CD4-positive, CD25-positive, alpha-beta regulatory T cell (primary cell): ENCODE measurements at regions not wholly inside any gene's neighbourhood (a gene's known extent, or its start where the extent isn't known, plus 50 kb on each side); places are given as distances from the start of the nearest gene placed in this dataset.
"Not testable (repeated sequence)": the region's sequence is repeated elsewhere in the genome, so short reads cannot be mapped to it uniquely, and the experiment has no call there.

Experiments
- ATAC-seq, 2 donors: fragments of 150-1000 bp; cut with Tn5 transposase; one replicate each; pipeline ENCODE4 v1.10.0; 2021; ENCODE audit warnings: low read depth in 2 of 2, moderate number of reproducible peaks in 2 of 2, moderate library complexity in 1 of 2
- DNase-seq, 3 donors: peaks; one replicate each; pipeline versions ENCODE4 v3.0.0 to v3.0.0-alpha.2; 2012 to 2022; ENCODE audit warnings: mixed read lengths in 1 of 3
- H3K27ac ChIP-seq: one replicate; pipeline ENCODE4 v1.7.0; 2013; ENCODE audit warnings: mild to moderate bottlenecking, low read length; ENCODE audit not compliant: insufficient read depth, poor library complexity, severe bottlenecking
- H3K27me3 ChIP-seq: one replicate; pipeline ENCODE4 v1.7.0; 2013; ENCODE audit warnings: low read length; ENCODE audit not compliant: control insufficient read depth, insufficient read depth
- H3K36me3 ChIP-seq: one replicate; pipeline ENCODE4 v1.7.0; 2013; ENCODE audit warnings: mild to moderate bottlenecking, low read length, moderate library complexity; ENCODE audit not compliant: control insufficient read depth, insufficient read depth
- H3K4me1 ChIP-seq: 2 replicates; pipeline ENCODE4 v1.7.0; 2013; ENCODE audit warnings: mild to moderate bottlenecking, low read length; ENCODE audit not compliant: insufficient read depth, control insufficient read depth, poor library complexity, severe bottlenecking
- H3K4me3 ChIP-seq: one replicate; pipeline ENCODE4 v1.7.0; 2013; ENCODE audit warnings: low read depth, mild to moderate bottlenecking, low read length, moderate library complexity
- H3K9me3 ChIP-seq, 2 experiments: 1 replicate in 1 of 2; 2 replicates in 1 of 2; pipeline ENCODE4 v1.7.0; 2013; ENCODE audit warnings: low read length in 2 of 2, mild to moderate bottlenecking in 1 of 2, moderate library complexity in 1 of 2; ENCODE audit not compliant: control insufficient read depth in 2 of 2
- H3K27ac Mint-ChIP-seq, 3 donors: one replicate each; pipeline ENCODE4 v1.8.0; 2020 to 2022; ENCODE audit warnings: mild to moderate bottlenecking in 3 of 3, mixed read lengths in 3 of 3, moderate library complexity in 2 of 3
- H3K27me3 Mint-ChIP-seq: one replicate; pipeline ENCODE4 v1.8.0; 2022; ENCODE audit warnings: mild to moderate bottlenecking, mixed read lengths
- H3K36me3 Mint-ChIP-seq: one replicate; pipeline ENCODE4 v1.8.0; 2020; ENCODE audit warnings: mixed read lengths
- H3K4me1 Mint-ChIP-seq, 4 donors: one replicate each; pipeline ENCODE4 v1.8.0; 2020 to 2022; ENCODE audit warnings: mixed read lengths in 4 of 4, mild to moderate bottlenecking in 1 of 4
- H3K4me3 Mint-ChIP-seq, 4 donors: one replicate each; pipeline ENCODE4 v1.8.0; 2020 to 2022; ENCODE audit warnings: mild to moderate bottlenecking in 4 of 4, mixed read lengths in 4 of 4, moderate library complexity in 3 of 4
- H3K9me3 Mint-ChIP-seq, 7 donors: one replicate each; pipeline ENCODE4 v1.8.0; 2020 to 2022; ENCODE audit warnings: mixed read lengths in 7 of 7, mild to moderate bottlenecking in 3 of 7, moderate library complexity in 2 of 7

DNA sequence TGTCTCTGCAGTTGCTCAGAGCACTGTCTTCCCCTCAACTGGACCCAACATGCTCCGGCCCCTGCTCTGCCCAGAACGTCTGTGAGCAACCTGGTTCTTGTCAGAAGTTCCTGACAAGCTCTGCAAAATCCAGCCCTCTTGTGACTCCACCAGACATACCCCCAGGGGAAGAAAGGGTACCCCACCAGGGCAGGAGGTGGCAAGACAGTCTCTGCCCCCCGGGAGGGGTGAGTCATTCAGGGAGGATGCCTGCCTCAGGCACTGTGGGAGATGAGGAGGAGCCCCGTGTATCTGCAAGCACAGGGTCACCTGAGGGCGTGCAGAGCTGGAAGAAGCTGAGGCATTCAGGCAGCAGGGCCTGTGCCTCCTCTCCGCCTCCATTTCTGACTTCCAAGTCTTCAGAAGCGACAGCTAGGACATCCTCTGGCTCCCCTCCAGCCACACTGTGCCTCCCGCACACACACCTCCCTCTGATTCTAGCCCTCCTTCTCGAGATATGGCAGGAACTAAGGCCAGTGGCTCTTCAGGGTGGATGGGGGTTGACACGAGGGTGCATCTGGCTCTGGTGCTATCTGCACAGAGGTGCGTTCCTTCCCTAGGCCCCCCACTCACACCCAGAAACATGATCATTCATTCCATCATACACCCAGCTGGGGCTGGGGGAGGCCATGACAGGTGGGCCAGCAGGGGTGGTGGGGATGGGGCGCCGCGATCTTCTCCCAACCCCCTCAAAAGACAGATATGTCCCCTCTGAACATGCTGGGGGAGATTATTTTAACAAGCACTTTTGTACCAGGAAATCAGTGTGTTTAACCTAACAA, 222.2 kb downstream of the CYP26B1 start:
- H3K9me3 Mint-ChIP-seq, result peaks cover 0 to 4% (median 0%) of the 10 kb centered on the region in 7 donors
- no peaks in the 10 kb centered on the region for H3K9me3 ChIP-seq
- peaks cover 0 to 3% (median 0%) of the 10 kb centered on the region in 4 donors for H3K4me1 Mint-ChIP-seq
- no peak overlapping the region for H3K4me3 ChIP-seq
- no peaks in the 10 kb centered on the region for H3K27me3 Mint-ChIP-seq
- DNase-seq (no peak), ATAC-seq (no peak)
- H3K4me3 Mint-ChIP-seq, result no peak overlapping the region
- H3K27ac Mint-ChIP-seq, result no peak overlapping the region
- no peaks in the 10 kb centered on the region for H3K4me1 ChIP-seq
- no peaks in the 10 kb centered on the region for H3K27me3 ChIP-seq
- H3K36me3 ChIP-seq, result no peaks in the 10 kb centered on the region
- H3K27ac ChIP-seq, result no peak overlapping the region
- no peaks in the 10 kb centered on the region for H3K36me3 Mint-ChIP-seq

- H3K9me3 Mint-ChIP-seq, result peaks cover 0 to 4% (median 0%) of the 10 kb centered on the region in 7 donors
- H3K36me3 Mint-ChIP-seq, result no peaks in the 10 kb centered on the region
- no peak overlapping the region for H3K4me3 ChIP-seq
- no peaks in the 10 kb centered on the region for H3K9me3 ChIP-seq
- DNase-seq (peak; percentile 25 to 59 (median 29)), ATAC-seq (peak in 1 of 2 donors; percentile 17)
- H3K36me3 ChIP-seq, result no peaks in the 10 kb centered on the region
- H3K27me3 ChIP-seq, result no peaks in the 10 kb centered on the region
- H3K4me1 Mint-ChIP-seq, result peaks cover 0 to 3% (median 0%) of the 10 kb centered on the region in 4 donors
- no peak overlapping the region for H3K27ac ChIP-seq
- H3K27me3 Mint-ChIP-seq, result no peaks in the 10 kb centered on the region
- H3K4me1 ChIP-seq, result no peaks in the 10 kb centered on the region
- no peak overlapping the region for H3K4me3 Mint-ChIP-seq
- no peak overlapping the region for H3K27ac Mint-ChIP-seq
Observed at GRCh38 chr2:71923887-71924533, 223.7 kb downstream of the CYP26B1 start.

DNA sequence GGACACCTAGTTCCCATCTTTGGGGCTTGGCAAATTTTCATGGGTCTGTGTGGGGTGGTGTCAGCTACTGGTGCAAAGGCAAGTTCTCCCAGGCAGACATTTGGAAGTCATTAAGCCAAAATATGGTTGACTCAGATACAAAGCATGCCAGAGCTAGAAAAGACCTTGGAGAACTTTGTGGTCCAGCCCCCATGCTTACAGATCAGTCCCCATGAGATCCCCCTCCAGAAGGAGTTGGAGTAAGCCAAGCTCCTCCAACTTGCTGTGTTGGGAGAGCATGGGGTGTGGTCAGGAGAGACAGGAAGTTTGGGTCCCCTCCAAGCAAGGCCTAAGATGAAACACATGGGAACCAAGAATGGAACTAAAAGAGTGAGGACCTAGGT, 224.5 kb downstream of the CYP26B1 start:
- Histone ChIP-seq H3K4me1 (no peaks in the 10 kb centered on the region), H3K4me3 (no peak overlapping the region), H3K27ac (no peak overlapping the region), H3K27me3 (no peaks in the 10 kb centered on the region), H3K9me3 (peaks cover 0 to 3% of the 10 kb centered on the region in 2 experiments), H3K36me3 (no peaks in the 10 kb centered on the region)
- H3K27ac Mint-ChIP-seq, result no peak overlapping the region
- DNase-seq (no peak), ATAC-seq (no peak)
- H3K4me3 Mint-ChIP-seq, result no peak overlapping the region
- peaks cover 0 to 3% (median 0%) of the 10 kb centered on the region in 4 donors for H3K4me1 Mint-ChIP-seq
- H3K27me3 Mint-ChIP-seq, result peaks cover 7% of the 10 kb centered on the region
- H3K9me3 Mint-ChIP-seq, result peaks cover 0 to 7% (median 2%) of the 10 kb centered on the region in 7 donors
- H3K36me3 Mint-ChIP-seq, result no peaks in the 10 kb centered on the region

DNA sequence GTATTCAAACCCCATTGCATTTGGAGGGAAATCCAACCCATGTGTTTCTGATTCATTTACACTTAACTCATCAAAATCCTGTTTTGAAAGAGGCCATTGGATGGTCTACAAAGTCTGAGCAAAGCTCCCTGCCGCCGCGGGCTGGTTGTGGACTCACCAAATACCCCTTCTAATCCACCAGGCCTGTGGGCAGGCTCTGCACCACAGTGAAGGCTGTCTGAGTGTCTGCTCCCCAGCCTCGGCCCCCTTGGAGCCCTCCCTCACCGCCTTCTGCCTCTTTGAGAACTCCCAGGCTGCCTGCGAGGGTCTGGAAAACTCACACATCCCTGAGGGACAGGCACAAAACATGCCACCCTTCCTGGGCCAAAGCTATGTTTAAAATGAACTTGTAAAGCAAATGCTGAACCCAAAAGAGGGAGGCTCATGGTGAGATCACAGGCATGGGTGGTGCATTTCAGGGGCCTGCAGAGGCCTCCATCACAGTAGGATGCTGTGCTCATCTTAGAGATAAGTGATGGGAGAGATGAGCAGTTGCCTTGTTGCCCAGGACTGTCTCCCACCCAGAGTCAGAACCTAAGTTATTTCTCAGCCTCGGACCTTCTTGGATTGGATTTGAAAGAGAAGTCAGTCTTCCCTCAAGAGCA, 225.0 kb downstream of the CYP26B1 start:
- peaks cover 0 to 7% (median 3%) of the 10 kb centered on the region in 7 donors for H3K9me3 Mint-ChIP-seq
- ATAC-seq (no peak), DNase-seq (no peak)
- H3K36me3 ChIP-seq, result no peaks in the 10 kb centered on the region
- H3K9me3 ChIP-seq, result peaks cover 0 to 4% of the 10 kb centered on the region in 2 experiments
- no peak overlapping the region for H3K27ac ChIP-seq
- peaks cover 8% of the 10 kb centered on the region for H3K27me3 Mint-ChIP-seq
- H3K4me3 Mint-ChIP-seq, result no peak overlapping the region
- peaks cover 0 to 3% (median 0%) of the 10 kb centered on the region in 4 donors for H3K4me1 Mint-ChIP-seq
- no peaks in the 10 kb centered on the region for H3K36me3 Mint-ChIP-seq
- no peak overlapping the region for H3K27ac Mint-ChIP-seq
- H3K4me3 ChIP-seq, result no peak overlapping the region
- no peaks in the 10 kb centered on the region for H3K27me3 ChIP-seq
- H3K4me1 ChIP-seq, result no peaks in the 10 kb centered on the region

DNA sequence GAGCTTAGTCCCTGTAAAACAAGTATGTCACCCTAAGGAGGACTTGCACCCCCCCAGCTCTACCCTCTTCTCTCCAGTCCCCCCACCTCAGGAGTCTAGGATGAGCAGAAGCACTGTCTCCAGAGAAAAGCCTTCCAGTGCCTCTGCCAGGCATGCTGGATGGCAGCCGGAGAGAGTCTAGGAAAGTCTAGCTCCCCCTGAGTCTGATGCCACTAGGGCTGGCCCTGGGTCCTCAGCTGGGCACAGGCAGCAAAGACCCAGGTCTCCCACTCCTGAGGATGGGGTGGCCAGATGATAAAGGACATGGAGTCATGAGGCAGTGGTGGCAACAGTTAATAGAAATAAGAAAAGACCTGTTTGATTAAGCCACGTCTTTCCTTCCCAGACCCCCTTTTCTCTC, 225.6 kb downstream of the CYP26B1 start:
- H3K27ac Mint-ChIP-seq, result no peak overlapping the region
- no peaks in the 10 kb centered on the region for H3K4me1 ChIP-seq
- no peak overlapping the region for H3K4me3 ChIP-seq
- no peak overlapping the region for H3K4me3 Mint-ChIP-seq
- H3K9me3 Mint-ChIP-seq, result peaks cover 0 to 11% (median 3%) of the 10 kb centered on the region in 7 donors
- no peaks in the 10 kb centered on the region for H3K27me3 ChIP-seq
- no peaks in the 10 kb centered on the region for H3K36me3 Mint-ChIP-seq
- no peak overlapping the region for H3K27ac ChIP-seq
- ATAC-seq, result no peak
- no peaks in the 10 kb centered on the region for H3K36me3 ChIP-seq
- H3K27me3 Mint-ChIP-seq, result peaks cover 8% of the 10 kb centered on the region
- H3K4me1 Mint-ChIP-seq, result peaks cover 0 to 3% (median 0%) of the 10 kb centered on the region in 4 donors
- H3K9me3 ChIP-seq, result peaks cover 0 to 4% of the 10 kb centered on the region in 2 experiments
- DNase-seq, result no peak

DNA sequence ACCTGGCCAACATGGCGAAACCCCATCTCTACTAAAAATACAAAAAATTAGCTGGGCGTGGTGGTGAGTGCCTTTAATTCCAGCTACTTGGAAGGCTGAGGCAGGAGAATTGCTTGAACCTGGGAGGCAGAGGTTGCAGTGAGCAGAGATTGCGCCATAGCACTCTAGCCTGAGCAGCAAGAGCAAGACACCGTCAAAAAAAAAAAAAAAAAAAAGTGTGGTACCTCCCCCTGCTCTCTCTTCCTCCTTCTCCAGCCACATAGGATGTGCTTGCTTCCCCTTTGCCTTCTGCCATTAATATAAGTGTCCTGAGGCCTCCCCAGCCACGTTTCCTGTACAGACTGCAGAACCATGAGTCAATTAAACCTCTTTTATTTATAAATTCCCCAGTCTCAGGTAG, 226.8 kb downstream of the CYP26B1 start:
- H3K36me3 ChIP-seq, H3K27ac ChIP-seq, H3K4me1 Mint-ChIP-seq, H3K4me1 ChIP-seq, H3K36me3 Mint-ChIP-seq, DNase-seq, H3K27me3 ChIP-seq, H3K9me3 ChIP-seq, H3K27ac Mint-ChIP-seq, H3K4me3 ChIP-seq, H3K27me3 Mint-ChIP-seq, ATAC-seq, H3K4me3 Mint-ChIP-seq: not testable (repeated sequence)
- H3K9me3 Mint-ChIP-seq, result peaks cover 0 to 11% (median 5%) of the 10 kb centered on the region in 7 donors

GRCh38 chr2:71919708-71920107, 228.0 kb downstream of the CYP26B1 start:
- Mint-ChIP-seq H3K4me1 (peaks cover 0 to 3% (median 0%) of the 10 kb centered on the region in 4 donors), H3K9me3 (peaks cover 0 to 11% (median 5%) of the 10 kb centered on the region in 7 donors), H3K4me3 (no peak overlapping the region), H3K27ac (no peak overlapping the region), H3K36me3 (no peaks in the 10 kb centered on the region), H3K27me3 (peaks cover 8% of the 10 kb centered on the region)
- no peaks in the 10 kb centered on the region for H3K36me3 ChIP-seq
- peaks cover 0 to 4% of the 10 kb centered on the region in 2 experiments for H3K9me3 ChIP-seq
- H3K4me1 ChIP-seq, result no peaks in the 10 kb centered on the region
- H3K27me3 ChIP-seq, result no peaks in the 10 kb centered on the region
- H3K4me3 ChIP-seq, result no peak overlapping the region
- no peak for DNase-seq
- no peak for ATAC-seq
- H3K27ac ChIP-seq, result no peak overlapping the region
